ENCODE measurements at regions not wholly inside any gene's neighbourhood (a gene's known extent, or its start where the extent isn't known, plus 50 kb on each side); places are given as distances from the start of the nearest gene placed in this dataset.

DNA sequence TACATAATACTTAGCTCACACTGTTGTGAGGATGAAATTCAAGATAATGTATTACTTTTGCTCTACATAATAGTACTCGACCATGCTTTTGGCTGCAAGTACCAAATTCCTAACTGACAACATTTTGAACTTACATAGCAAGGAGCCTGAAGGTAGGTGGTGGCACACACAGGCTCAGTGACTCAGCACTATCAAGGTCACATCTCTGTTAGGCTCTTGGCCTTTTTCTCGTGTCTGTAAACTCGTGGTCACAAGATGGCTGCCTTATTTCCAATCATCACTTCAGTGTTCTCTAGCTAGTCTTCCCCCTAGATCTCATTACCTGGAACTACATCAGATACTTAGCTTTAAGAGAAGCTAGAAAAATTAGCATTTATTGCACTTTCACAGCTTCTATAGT, 61.4 kb upstream of the ABCB5 start:
- Histone ChIP-seq H3K36me3 (ENCODE audit: control insufficient read depth, insufficient read depth, low read length, severe bottlenecking) (no peaks in the 10 kb centered on the region), H3K9me3 (ENCODE audit: control insufficient read depth, low read length) (no peaks in the 10 kb centered on the region), H3K4me1 (ENCODE audit: control insufficient read depth, insufficient read depth, low read length) (no peaks in the 10 kb centered on the region), H3K4me3 (ENCODE audit: low read length) (no peak overlapping the region), H3K9ac (ENCODE audit: low read length) (no peak overlapping the region), H3K27me3 (replicated peaks; ENCODE audit: control insufficient read depth, insufficient read depth, low read length) (peaks cover 8% of the 10 kb centered on the region)
- no peak for DNase-seq (ENCODE audit: low read depth)

DNA sequence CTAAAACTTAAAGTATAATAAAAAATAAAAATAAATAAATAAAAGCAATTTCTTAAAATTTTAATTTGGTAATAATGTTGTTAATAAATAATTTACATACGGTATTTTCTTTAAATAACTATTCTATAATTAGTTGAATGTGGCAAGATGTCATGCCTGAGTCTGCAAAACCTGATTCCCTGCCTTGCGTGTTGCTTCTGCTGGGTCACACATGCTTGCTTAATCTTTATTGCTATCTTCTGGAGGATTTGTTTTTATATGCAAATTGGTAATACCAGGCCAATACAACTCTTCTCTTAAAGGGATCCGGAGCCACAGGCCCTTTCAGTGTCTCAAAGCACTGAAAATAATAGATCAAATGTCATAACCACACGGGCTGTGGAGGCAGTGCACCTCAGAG, 59.4 kb upstream of the ABCB5 start:
- Histone ChIP-seq H3K4me1 (ENCODE audit: control insufficient read depth, insufficient read depth, low read length) (peaks cover 2% of the 10 kb centered on the region), H3K9ac (ENCODE audit: low read length) (no peak overlapping the region), H3K9me3 (ENCODE audit: control insufficient read depth, low read length) (no peaks in the 10 kb centered on the region), H3K36me3 (ENCODE audit: control insufficient read depth, insufficient read depth, low read length, severe bottlenecking) (no peaks in the 10 kb centered on the region), H3K27me3 (replicated peaks; ENCODE audit: control insufficient read depth, insufficient read depth, low read length) (peaks cover 18% of the 10 kb centered on the region), H3K4me3 (ENCODE audit: low read length) (no peak overlapping the region)
- DNase-seq (ENCODE audit: low read depth), result no peak

DNA sequence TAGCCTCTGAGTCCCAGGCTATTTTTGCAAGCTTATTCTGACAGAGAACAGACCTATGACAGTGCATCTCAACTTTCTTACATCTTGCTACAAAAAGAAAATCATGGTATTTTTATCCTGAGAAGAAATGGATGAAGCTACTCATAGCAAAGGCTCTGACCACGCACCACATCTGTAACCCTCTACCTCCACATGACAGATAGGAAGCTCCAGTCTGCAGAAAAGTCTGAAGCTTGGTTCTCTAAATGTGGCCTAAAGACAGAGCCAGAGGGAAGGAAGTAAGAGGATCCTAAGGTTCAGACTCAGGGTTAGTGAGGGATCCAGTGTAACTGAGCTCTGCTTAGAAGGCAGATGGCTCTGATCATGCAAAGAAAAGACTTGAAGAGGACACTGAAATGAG, 58.4 kb upstream of the ABCB5 start:
- H3K36me3 ChIP-seq (ENCODE audit: control insufficient read depth, insufficient read depth, low read length, severe bottlenecking), result no peaks in the 10 kb centered on the region
- DNase-seq (ENCODE audit: low read depth), result no peak
- no peak overlapping the region for H3K4me3 ChIP-seq (ENCODE audit: low read length)
- peaks cover 12% of the 10 kb centered on the region for H3K4me1 ChIP-seq (ENCODE audit: control insufficient read depth, insufficient read depth, low read length)
- H3K27me3 ChIP-seq (replicated peaks; ENCODE audit: control insufficient read depth, insufficient read depth, low read length), result peaks cover 18% of the 10 kb centered on the region
- no peaks in the 10 kb centered on the region for H3K9me3 ChIP-seq (ENCODE audit: control insufficient read depth, low read length)
- H3K9ac ChIP-seq (ENCODE audit: low read length), result no peak overlapping the region

DNA sequence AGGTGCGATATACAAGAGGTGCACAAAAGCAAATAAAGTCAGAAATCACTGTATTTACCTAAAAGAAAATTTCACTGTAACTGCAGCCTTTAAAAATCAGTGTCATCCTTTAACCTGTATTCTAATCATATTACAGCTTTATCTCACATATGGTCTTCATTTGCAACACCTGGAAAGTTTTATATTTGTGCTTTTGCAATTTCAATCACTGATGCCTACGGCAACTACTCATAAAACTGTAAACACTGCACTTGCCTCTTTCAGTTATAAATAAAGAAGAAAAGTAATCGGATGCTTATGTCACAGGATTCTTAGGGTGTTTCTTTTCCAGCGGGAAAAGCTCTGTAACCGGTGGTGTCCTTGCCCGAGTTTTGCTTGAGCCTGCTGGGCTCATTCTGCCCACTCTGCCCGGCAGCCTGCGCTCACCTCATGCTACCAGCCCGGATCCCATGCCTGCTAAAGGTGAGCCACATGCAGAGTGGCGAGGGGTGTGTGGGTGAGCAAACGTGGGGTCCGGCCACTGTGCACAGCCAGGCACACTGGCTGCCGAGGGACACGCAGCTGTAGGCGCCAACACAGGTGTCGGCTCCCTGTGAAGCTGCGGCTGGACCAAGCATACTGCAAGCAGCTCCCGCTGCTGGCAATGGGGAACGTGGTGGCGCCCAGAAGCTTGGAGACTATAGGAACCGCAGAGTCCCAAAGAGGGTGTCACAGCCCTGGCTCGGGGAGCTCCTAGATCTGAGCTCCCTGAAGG, 56.3 kb upstream of the ABCB5 start:
- no peak for DNase-seq (ENCODE audit: low read depth)
- Histone ChIP-seq H3K4me1 (ENCODE audit: control insufficient read depth, insufficient read depth, low read length) (peaks cover 12% of the 10 kb centered on the region), H3K9ac (ENCODE audit: low read length) (no peak overlapping the region), H3K9me3 (ENCODE audit: control insufficient read depth, low read length) (no peaks in the 10 kb centered on the region), H3K36me3 (ENCODE audit: control insufficient read depth, insufficient read depth, low read length, severe bottlenecking) (no peaks in the 10 kb centered on the region), H3K4me3 (ENCODE audit: low read length) (no peak overlapping the region), H3K27me3 (replicated peaks; ENCODE audit: control insufficient read depth, insufficient read depth, low read length) (peaks cover 18% of the 10 kb centered on the region)

DNA sequence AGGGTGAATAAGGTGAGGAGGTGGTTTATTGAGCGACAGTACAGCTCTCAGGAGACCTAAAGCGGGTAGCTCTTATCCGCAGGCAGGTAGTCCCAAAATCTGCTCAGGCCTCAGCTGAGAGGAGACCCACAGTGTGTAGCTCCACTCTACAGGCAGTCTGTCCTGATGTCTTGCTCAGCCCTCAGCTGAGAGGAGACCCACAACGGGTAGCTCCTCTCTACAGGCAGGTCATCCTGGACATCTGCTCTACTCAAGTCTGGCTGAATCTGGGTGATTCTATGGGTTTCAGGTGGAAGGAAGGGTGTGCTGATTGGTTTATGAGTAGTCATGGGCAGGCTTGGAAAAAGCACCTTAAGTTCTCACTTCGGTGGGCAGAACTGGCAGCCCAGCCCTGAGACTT, 55.6 kb upstream of the ABCB5 start:
- no peak for DNase-seq (ENCODE audit: low read depth)
- no peaks in the 10 kb centered on the region for H3K36me3 ChIP-seq (ENCODE audit: control insufficient read depth, insufficient read depth, low read length, severe bottlenecking)
- no peak overlapping the region for H3K4me3 ChIP-seq (ENCODE audit: low read length)
- H3K4me1 ChIP-seq (ENCODE audit: control insufficient read depth, insufficient read depth, low read length), result peaks cover 12% of the 10 kb centered on the region
- H3K9ac ChIP-seq (ENCODE audit: low read length), result no peak overlapping the region
- no peaks in the 10 kb centered on the region for H3K9me3 ChIP-seq (ENCODE audit: control insufficient read depth, low read length)
- H3K27me3 ChIP-seq (replicated peaks; ENCODE audit: control insufficient read depth, insufficient read depth, low read length), result peaks cover 18% of the 10 kb centered on the region

DNA sequence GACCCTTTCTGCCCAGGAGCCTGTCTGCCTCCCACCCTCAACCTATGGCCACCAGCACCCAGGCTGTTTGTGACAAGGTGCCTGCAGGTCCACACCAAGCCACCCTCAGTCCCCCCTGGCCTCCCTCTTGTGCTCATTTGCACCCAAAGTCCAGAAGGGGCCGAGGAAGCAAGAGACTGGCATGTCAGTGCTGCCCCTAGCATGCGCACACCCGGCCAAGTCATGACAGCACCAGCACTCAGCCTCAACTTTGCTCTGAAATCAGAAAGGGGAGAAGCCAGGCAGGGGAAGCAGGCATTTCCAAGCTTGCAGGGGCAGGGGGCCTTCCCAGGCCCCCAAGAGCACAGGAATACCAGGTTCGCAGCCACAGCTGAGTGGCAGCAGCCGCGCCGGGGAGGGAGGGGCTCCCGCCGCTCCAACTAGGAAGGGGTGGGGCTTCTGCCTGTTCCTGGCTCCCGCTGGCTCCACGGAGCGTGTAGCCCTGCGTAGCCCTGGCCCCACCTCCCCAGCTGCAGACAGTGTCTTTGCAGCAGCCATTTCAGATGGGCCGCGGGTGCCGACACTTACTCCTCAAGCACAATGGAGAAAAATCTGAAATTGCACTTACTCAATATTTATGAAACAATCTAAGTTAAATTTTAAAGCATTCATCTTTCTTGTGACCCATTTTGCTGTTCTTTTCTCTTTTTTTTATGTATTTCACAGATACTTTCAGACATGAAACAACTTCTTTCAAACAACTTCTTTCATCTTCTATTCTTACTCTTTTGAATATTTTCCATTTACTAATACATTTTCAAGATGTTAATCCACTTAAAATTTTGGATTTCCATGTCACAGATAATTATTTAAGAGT, 54.9 kb upstream of the ABCB5 start:
- no peaks in the 10 kb centered on the region for H3K36me3 ChIP-seq (ENCODE audit: control insufficient read depth, insufficient read depth, low read length, severe bottlenecking)
- H3K27me3 ChIP-seq (replicated peaks; ENCODE audit: control insufficient read depth, insufficient read depth, low read length), result peaks cover 18% of the 10 kb centered on the region
- H3K4me3 ChIP-seq (ENCODE audit: low read length), result no peak overlapping the region
- peaks cover 12% of the 10 kb centered on the region for H3K4me1 ChIP-seq (ENCODE audit: control insufficient read depth, insufficient read depth, low read length)
- DNase-seq (ENCODE audit: low read depth), result no peak
- H3K9me3 ChIP-seq (ENCODE audit: control insufficient read depth, low read length), result no peaks in the 10 kb centered on the region
- H3K9ac ChIP-seq (ENCODE audit: low read length), result no peak overlapping the region

DNA sequence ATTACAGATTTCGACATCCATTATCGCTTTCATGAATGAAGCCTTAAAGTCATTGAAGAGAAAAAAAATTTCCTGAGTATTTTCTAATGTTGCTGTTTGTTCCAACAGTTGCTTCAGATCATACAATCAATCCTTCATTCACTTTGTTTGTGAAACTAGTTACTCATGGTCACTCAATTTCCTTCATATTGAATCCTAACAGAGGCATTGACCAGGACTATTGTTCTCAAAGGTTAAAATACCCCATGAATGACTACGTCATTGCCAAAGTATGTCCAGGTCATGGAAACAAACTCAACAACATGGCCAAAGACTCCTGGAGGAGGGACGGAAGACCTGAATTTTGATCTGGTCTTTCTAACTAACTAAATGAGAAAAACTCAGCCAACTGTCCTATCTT, 54.0 kb upstream of the ABCB5 start:
- Histone ChIP-seq H3K4me1 (ENCODE audit: control insufficient read depth, insufficient read depth, low read length) (peaks cover 12% of the 10 kb centered on the region), H3K36me3 (ENCODE audit: control insufficient read depth, insufficient read depth, low read length, severe bottlenecking) (no peaks in the 10 kb centered on the region), H3K9ac (ENCODE audit: low read length) (no peak overlapping the region), H3K27me3 (replicated peaks; ENCODE audit: control insufficient read depth, insufficient read depth, low read length) (peaks cover 18% of the 10 kb centered on the region), H3K9me3 (ENCODE audit: control insufficient read depth, low read length) (no peaks in the 10 kb centered on the region), H3K4me3 (ENCODE audit: low read length) (no peak overlapping the region)
- no peak for DNase-seq (ENCODE audit: low read depth)

DNA sequence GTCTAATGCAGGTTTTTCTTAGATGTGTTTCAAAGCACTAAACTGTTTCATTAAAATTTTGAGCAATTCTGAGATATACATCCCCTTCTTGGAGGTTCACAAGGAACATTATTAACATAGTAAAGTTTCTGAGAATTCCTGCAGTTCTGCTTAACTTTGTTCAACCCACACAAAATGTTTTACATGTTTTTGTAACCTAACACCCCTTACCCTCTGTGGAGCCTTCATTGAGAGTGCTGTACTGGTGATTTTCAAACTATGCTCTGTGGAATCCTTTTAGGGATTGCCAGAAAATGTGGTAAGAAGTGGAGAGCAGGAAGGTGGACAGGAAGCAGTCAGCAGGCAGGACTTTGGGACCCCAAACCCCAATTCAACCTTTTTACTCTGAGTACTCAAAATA, 53.6 kb upstream of the ABCB5 start:
- Histone ChIP-seq H3K27me3 (replicated peaks; ENCODE audit: control insufficient read depth, insufficient read depth, low read length) (peaks cover 18% of the 10 kb centered on the region), H3K9me3 (ENCODE audit: control insufficient read depth, low read length) (no peaks in the 10 kb centered on the region), H3K4me3 (ENCODE audit: low read length) (no peak overlapping the region), H3K36me3 (ENCODE audit: control insufficient read depth, insufficient read depth, low read length, severe bottlenecking) (no peaks in the 10 kb centered on the region), H3K4me1 (ENCODE audit: control insufficient read depth, insufficient read depth, low read length) (peaks cover 12% of the 10 kb centered on the region), H3K9ac (ENCODE audit: low read length) (no peak overlapping the region)
- peak; percentile 57 for DNase-seq (ENCODE audit: low read depth)

DNA sequence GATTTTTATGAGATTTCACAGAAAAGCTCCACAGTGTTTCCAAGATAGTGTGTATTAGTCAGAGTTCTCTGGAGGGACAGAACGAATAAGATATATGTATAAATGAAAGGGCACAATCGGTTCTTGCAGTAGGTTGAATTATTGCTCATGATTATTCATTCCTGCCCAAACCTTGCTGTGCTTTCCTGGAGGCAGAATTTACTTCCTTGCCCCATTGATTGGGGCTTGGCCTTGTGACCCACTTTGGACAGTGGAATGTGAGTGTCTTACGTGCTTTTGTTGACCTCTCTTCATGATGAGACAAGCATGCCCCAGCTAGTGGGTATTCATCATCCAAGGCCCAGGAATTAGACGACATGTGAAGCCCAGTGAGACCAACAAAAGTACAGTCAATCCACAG, 53.0 kb upstream of the ABCB5 start:
- peaks cover 18% of the 10 kb centered on the region for H3K27me3 ChIP-seq (replicated peaks; ENCODE audit: control insufficient read depth, insufficient read depth, low read length)
- peaks cover 12% of the 10 kb centered on the region for H3K4me1 ChIP-seq (ENCODE audit: control insufficient read depth, insufficient read depth, low read length)
- no peak overlapping the region for H3K4me3 ChIP-seq (ENCODE audit: low read length)
- no peak for DNase-seq (ENCODE audit: low read depth)
- H3K9ac ChIP-seq (ENCODE audit: low read length), result no peak overlapping the region
- H3K36me3 ChIP-seq (ENCODE audit: control insufficient read depth, insufficient read depth, low read length, severe bottlenecking), result no peaks in the 10 kb centered on the region
- no peaks in the 10 kb centered on the region for H3K9me3 ChIP-seq (ENCODE audit: control insufficient read depth, low read length)

Data from adipocyte (in vitro differentiated cells).